H1 (cell line): ENCODE measurements at regions not wholly inside any gene's neighbourhood (a gene's known extent, or its start where the extent isn't known, plus 50 kb on each side); places are given as distances from the start of the nearest gene placed in this dataset.

Experiments
- CBX8 ChIP-seq: fragments of 300-800, 300-1000 bp; sonication (generic); IDR thresholded peaks from 2 replicates; pipeline ENCODE4 v1.7.1; 2016; ENCODE audit warnings: low read depth, low read length, borderline replicate concordance
- CEBPB ChIP-seq: IDR thresholded peaks from 2 replicates; pipeline ENCODE4 v1.6.1; 2012; ENCODE audit warnings: low read depth, low read length
- CHD7 ChIP-seq: fragments of 300-600 bp; sonication (generic); IDR thresholded peaks from 2 replicates; pipeline ENCODE4 v1.7.1; 2012; ENCODE audit warnings: low read length, moderate library complexity, mild to moderate bottlenecking, inconsistent platforms; ENCODE audit not compliant: insufficient replicate concordance
- CREB1 ChIP-seq: IDR thresholded peaks from 2 replicates; pipeline ENCODE4 v1.6.1; 2012; ENCODE audit warnings: inconsistent platforms
- FOSL1 ChIP-seq: IDR thresholded peaks from 2 replicates; pipeline ENCODE4 v1.6.1; 2011; ENCODE audit warnings: mild to moderate bottlenecking, low read depth, low read length, moderate library complexity; ENCODE audit not compliant: insufficient read depth
- HDAC2 ChIP-seq, 2 experiments: fragments of 300-600 bp in 1 of 2; sonication (generic) in 1 of 2; IDR thresholded peaks; 2 replicates each; pipeline ENCODE4 v1.6.1; 2011 to 2012; ENCODE audit warnings: low read depth in 2 of 2, low read length in 2 of 2, mild to moderate bottlenecking in 2 of 2, moderate library complexity in 2 of 2, borderline replicate concordance in 1 of 2, inconsistent platforms in 1 of 2
- HDAC6 ChIP-seq: IDR thresholded peaks from one replicate; pipeline ENCODE4 v1.7.1; 2012; ENCODE audit warnings: low read depth, mild to moderate bottlenecking, inconsistent platforms, low read length, moderate library complexity
- NRF1 ChIP-seq: IDR thresholded peaks from 2 replicates; pipeline ENCODE4 v1.6.1; 2011; ENCODE audit warnings: mild to moderate bottlenecking, low read depth, low read length, improper control_type of control experiment
- PHF8 ChIP-seq: fragments of 200-600 bp; sonication (generic); conservative IDR thresholded peaks from 2 replicates; pipeline ENCODE4 v1.7.1; 2012; ENCODE audit warnings: low read depth, mild to moderate bottlenecking, inconsistent platforms, low read length, moderate library complexity
- TAF1 ChIP-seq: IDR thresholded peaks from 2 replicates; pipeline ENCODE4 v1.6.1; 2011; ENCODE audit warnings: mild to moderate bottlenecking, low read depth, low read length
- TBP ChIP-seq: IDR thresholded peaks from 2 replicates; pipeline ENCODE4 v1.6.1; 2011; ENCODE audit warnings: low read depth, low read length, improper control_type of control experiment
- USF2 ChIP-seq: IDR thresholded peaks from 2 replicates; pipeline ENCODE4 v1.6.1; 2011; ENCODE audit warnings: low read length, improper control_type of control experiment

GRCh38 chr14:46401066-46401465 is 250.5 kb downstream of the RPL10L start (continued):
- TF ChIP-seq CHD7 (no peak), USF2 (no peak), TAF1 (no peak), CBX8 (no peak), PHF8 (no peak), TBP (no peak), HDAC2 (IDR thresholded peaks at IDR 0.05; ENCODE audit: borderline replicate concordance in 1 of 2, low read depth in 2 of 2, low read length in 2 of 2) (no peak), FOSL1 (no peak), NRF1 (no peak), HDAC6 (no peak), CEBPB (no peak), CREB1 (no peak)
